ENCODE measurements at regions not wholly inside any gene's neighbourhood (a gene's known extent, or its start where the extent isn't known, plus 50 kb on each side); places are given as distances from the start of the nearest gene placed in this dataset.
A peak's percentile ranks its signal among the peaks of the same experiment; 100 is the strongest.

DNA sequence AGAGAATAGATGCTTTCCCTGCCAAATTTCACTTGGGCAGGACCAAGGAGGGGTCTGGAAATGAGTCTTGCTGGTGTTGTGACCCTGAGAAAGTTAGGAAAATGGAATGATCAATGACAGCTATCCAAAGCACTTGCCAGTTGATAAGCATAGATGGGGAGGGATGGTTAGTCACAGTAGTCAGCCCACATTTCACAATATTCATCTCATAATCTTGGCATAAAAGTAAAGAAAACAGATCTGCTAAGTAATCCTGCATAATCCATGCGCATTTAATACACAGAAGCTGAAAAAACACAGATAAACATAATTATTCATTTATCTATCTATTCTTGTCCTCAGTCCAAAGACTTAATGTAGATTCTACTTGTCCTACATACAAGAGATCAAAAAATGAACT lies 184.1 kb downstream of the ZIC4 start:
- TF ChIP-seq EZH2phosphoT487 (IDR thresholded peaks at IDR 0.05; ENCODE audit: unreplicated experiment) (no peak), ZNF331 (CRISPR knock-in tag; IDR thresholded peaks at IDR 0.05; ENCODE audit: low read depth) (no peak)
- TF ChIP-seq, protein P1, sequence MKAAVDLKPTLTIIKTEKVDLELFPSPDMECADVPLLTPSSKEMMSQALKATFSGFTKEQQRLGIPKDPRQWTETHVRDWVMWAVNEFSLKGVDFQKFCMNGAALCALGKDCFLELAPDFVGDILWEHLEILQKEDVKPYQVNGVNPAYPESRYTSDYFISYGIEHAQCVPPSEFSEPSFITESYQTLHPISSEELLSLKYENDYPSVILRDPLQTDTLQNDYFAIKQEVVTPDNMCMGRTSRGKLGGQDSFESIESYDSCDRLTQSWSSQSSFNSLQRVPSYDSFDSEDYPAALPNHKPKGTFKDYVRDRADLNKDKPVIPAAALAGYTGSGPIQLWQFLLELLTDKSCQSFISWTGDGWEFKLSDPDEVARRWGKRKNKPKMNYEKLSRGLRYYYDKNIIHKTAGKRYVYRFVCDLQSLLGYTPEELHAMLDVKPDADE (IDR thresholded peaks at IDR 0.05) = no peak
- no peaks in the 10 kb centered on the region for H3K27me3 ChIP-seq (ENCODE audit: insufficient read depth)
- H3K4me1 ChIP-seq (ENCODE audit: insufficient read depth) = no peaks in the 10 kb centered on the region
- Mint-ChIP-seq H3K4me1 (no peaks in the 10 kb centered on the region), H3K36me3 (ENCODE audit: low read depth) (no peaks in the 10 kb centered on the region), H3K9me3 (no peaks in the 10 kb centered on the region), H3K4me3 (no peak overlapping the region), H3K27ac (no peak overlapping the region), H3K27me3 (ENCODE audit: insufficient read depth, low read depth, poor library complexity) (no peaks in the 10 kb centered on the region)
- H3K4me2 ChIP-seq = no peak overlapping the region
- ATAC-seq (no peak), DNase-seq (ENCODE audit: low spot score) (no peak)
- H3K36me3 ChIP-seq (ENCODE audit: insufficient read depth) = no peaks in the 10 kb centered on the region
- H2AFZ ChIP-seq = no peak overlapping the region
- no peaks in the 10 kb centered on the region for H3K79me2 ChIP-seq (replicated peaks; ENCODE audit: insufficient read depth)
- no peaks in the 10 kb centered on the region for H4K20me1 ChIP-seq (replicated peaks; ENCODE audit: insufficient read depth)
- no peaks in the 10 kb centered on the region for H3K9me2 ChIP-seq (ENCODE audit: insufficient read depth)
- H3F3A ChIP-seq (replicated peaks; ENCODE audit: low read depth) = no peaks in the 10 kb centered on the region
- no peak overlapping the region for H3K27ac ChIP-seq (ENCODE audit: low read depth)
- H3K4me3 ChIP-seq = no peak overlapping the region

DNA sequence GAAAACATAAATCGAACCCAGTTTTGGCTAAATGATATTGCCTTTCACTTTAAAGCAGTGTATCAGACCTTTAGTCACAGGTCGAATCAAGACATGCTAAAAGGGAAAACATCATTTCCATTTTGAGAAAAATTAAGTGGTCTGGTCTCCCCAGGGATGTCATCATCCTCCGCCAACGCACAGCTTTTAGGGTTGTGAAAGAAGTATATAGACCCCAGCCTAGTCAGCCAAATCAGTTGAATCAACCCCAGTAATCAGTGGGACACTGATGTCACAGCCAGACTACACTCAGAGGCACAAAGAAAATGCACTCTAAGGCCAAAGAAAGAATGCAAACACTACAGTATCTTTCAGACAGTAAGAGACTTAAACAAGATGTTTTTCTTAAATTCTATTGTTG lies 187.4 kb downstream of the ZIC4 start:
- Histone ChIP-seq H3K4me1 (ENCODE audit: insufficient read depth) (no peaks in the 10 kb centered on the region), H3F3A (replicated peaks; ENCODE audit: low read depth) (no peaks in the 10 kb centered on the region), H3K79me2 (replicated peaks; ENCODE audit: insufficient read depth) (no peaks in the 10 kb centered on the region), H3K9me2 (ENCODE audit: insufficient read depth) (no peaks in the 10 kb centered on the region), H3K27me3 (ENCODE audit: insufficient read depth) (no peaks in the 10 kb centered on the region), H3K27ac (ENCODE audit: low read depth) (no peak overlapping the region), H3K4me3 (no peak overlapping the region), H4K20me1 (replicated peaks; ENCODE audit: insufficient read depth) (no peaks in the 10 kb centered on the region), H2AFZ (peak overlapping the region; percentile 38; the same call in 1 of the 2 replicates), H3K4me2 (no peak overlapping the region), H3K36me3 (ENCODE audit: insufficient read depth) (no peaks in the 10 kb centered on the region)
- Mint-ChIP-seq H3K27me3 (ENCODE audit: insufficient read depth, low read depth, poor library complexity) (peaks cover 3% of the 10 kb centered on the region), H3K36me3 (ENCODE audit: low read depth) (no peaks in the 10 kb centered on the region), H3K27ac (peak overlapping the region; percentile 46; the same call in 1 of the 2 replicates), H3K4me3 (no peak overlapping the region), H3K4me1 (no peaks in the 10 kb centered on the region), H3K9me3 (no peaks in the 10 kb centered on the region)
- ATAC-seq = no peak
- no peak for DNase-seq (ENCODE audit: low spot score)
- TF ChIP-seq STAT1 (IDR thresholded peaks at IDR 0.05; ENCODE audit: unreplicated experiment) (no peak), EZH2phosphoT487 (IDR thresholded peaks at IDR 0.05; ENCODE audit: unreplicated experiment) (no peak), ZNF331 (CRISPR knock-in tag; IDR thresholded peaks at IDR 0.05; ENCODE audit: low read depth) (no peak), EZH2 (IDR thresholded peaks at IDR 0.05; ENCODE audit: low read depth, unreplicated experiment) (no peak), CREB1 (CRISPR knock-in tag; IDR thresholded peaks at IDR 0.05; ENCODE audit: low read depth) (no peak)
- TF ChIP-seq, protein P2, sequence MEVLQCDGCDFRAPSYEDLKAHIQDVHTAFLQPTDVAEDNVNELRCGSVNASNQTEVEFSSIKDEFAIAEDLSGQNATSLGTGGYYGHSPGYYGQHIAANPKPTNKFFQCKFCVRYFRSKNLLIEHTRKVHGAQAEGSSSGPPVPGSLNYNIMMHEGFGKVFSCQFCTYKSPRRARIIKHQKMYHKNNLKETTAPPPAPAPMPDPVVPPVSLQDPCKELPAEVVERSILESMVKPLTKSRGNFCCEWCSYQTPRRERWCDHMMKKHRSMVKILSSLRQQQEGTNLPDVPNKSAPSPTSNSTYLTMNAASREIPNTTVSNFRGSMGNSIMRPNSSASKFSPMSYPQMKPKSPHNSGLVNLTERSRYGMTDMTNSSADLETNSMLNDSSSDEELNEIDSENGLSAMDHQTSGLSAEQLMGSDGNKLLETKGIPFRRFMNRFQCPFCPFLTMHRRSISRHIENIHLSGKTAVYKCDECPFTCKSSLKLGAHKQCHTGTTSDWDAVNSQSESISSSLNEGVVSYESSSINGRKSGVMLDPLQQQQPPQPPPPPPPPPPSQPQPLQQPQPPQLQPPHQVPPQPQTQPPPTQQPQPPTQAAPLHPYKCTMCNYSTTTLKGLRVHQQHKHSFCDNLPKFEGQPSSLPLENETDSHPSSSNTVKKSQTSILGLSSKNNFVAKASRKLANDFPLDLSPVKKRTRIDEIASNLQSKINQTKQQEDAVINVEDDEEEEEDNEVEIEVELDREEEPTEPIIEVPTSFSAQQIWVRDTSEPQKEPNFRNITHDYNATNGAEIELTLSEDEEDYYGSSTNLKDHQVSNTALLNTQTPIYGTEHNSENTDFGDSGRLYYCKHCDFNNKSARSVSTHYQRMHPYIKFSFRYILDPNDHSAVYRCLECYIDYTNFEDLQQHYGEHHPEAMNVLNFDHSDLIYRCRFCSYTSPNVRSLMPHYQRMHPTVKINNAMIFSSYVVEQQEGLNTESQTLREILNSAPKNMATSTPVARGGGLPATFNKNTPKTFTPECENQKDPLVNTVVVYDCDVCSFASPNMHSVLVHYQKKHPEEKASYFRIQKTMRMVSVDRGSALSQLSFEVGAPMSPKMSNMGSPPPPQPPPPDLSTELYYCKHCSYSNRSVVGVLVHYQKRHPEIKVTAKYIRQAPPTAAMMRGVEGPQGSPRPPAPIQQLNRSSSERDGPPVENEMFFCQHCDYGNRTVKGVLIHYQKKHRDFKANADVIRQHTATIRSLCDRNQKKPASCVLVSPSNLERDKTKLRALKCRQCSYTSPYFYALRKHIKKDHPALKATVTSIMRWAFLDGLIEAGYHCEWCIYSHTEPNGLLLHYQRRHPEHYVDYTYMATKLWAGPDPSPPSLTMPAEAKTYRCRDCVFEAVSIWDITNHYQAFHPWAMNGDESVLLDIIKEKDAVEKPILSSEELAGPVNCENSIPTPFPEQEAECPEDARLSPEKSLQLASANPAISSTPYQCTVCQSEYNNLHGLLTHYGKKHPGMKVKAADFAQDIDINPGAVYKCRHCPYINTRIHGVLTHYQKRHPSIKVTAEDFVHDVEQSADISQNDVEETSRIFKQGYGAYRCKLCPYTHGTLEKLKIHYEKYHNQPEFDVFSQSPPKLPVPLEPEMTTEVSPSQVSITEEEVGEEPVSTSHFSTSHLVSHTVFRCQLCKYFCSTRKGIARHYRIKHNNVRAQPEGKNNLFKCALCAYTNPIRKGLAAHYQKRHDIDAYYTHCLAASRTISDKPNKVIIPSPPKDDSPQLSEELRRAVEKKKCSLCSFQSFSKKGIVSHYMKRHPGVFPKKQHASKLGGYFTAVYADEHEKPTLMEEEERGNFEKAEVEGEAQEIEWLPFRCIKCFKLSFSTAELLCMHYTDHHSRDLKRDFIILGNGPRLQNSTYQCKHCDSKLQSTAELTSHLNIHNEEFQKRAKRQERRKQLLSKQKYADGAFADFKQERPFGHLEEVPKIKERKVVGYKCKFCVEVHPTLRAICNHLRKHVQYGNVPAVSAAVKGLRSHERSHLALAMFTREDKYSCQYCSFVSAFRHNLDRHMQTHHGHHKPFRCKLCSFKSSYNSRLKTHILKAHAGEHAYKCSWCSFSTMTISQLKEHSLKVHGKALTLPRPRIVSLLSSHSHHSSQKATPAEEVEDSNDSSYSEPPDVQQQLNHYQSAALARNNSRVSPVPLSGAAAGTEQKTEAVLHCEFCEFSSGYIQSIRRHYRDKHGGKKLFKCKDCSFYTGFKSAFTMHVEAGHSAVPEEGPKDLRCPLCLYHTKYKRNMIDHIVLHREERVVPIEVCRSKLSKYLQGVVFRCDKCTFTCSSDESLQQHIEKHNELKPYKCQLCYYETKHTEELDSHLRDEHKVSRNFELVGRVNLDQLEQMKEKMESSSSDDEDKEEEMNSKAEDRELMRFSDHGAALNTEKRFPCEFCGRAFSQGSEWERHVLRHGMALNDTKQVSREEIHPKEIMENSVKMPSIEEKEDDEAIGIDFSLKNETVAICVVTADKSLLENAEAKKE (CRISPR knock-in tag; IDR thresholded peaks at IDR 0.05) = no peak
- TF ChIP-seq, protein P3, sequence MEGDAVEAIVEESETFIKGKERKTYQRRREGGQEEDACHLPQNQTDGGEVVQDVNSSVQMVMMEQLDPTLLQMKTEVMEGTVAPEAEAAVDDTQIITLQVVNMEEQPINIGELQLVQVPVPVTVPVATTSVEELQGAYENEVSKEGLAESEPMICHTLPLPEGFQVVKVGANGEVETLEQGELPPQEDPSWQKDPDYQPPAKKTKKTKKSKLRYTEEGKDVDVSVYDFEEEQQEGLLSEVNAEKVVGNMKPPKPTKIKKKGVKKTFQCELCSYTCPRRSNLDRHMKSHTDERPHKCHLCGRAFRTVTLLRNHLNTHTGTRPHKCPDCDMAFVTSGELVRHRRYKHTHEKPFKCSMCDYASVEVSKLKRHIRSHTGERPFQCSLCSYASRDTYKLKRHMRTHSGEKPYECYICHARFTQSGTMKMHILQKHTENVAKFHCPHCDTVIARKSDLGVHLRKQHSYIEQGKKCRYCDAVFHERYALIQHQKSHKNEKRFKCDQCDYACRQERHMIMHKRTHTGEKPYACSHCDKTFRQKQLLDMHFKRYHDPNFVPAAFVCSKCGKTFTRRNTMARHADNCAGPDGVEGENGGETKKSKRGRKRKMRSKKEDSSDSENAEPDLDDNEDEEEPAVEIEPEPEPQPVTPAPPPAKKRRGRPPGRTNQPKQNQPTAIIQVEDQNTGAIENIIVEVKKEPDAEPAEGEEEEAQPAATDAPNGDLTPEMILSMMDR (conservative IDR thresholded peaks at IDR 0.05; ENCODE audit: low read depth in 2 of 2) = no peak
- TF ChIP-seq, protein P4, sequence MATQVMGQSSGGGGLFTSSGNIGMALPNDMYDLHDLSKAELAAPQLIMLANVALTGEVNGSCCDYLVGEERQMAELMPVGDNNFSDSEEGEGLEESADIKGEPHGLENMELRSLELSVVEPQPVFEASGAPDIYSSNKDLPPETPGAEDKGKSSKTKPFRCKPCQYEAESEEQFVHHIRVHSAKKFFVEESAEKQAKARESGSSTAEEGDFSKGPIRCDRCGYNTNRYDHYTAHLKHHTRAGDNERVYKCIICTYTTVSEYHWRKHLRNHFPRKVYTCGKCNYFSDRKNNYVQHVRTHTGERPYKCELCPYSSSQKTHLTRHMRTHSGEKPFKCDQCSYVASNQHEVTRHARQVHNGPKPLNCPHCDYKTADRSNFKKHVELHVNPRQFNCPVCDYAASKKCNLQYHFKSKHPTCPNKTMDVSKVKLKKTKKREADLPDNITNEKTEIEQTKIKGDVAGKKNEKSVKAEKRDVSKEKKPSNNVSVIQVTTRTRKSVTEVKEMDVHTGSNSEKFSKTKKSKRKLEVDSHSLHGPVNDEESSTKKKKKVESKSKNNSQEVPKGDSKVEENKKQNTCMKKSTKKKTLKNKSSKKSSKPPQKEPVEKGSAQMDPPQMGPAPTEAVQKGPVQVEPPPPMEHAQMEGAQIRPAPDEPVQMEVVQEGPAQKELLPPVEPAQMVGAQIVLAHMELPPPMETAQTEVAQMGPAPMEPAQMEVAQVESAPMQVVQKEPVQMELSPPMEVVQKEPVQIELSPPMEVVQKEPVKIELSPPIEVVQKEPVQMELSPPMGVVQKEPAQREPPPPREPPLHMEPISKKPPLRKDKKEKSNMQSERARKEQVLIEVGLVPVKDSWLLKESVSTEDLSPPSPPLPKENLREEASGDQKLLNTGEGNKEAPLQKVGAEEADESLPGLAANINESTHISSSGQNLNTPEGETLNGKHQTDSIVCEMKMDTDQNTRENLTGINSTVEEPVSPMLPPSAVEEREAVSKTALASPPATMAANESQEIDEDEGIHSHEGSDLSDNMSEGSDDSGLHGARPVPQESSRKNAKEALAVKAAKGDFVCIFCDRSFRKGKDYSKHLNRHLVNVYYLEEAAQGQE (IDR thresholded peaks at IDR 0.05; ENCODE audit: unreplicated experiment) = no peak
